ENCODE measurements at regions not wholly inside any gene's neighbourhood (a gene's known extent, or its start where the extent isn't known, plus 50 kb on each side); places are given as distances from the start of the nearest gene placed in this dataset.
A peak's percentile ranks its signal among the peaks of the same experiment; 100 is the strongest.

GRCh38 chr1:117691942-117692341 is 86.1 kb downstream of the TENT5C start:
- dilution Hi-C loops (cut with HindIII; ENCODE audit: low sequenced_read_pairs, unreplicated experiment), result no loop called here
- ChIA-PET CTCF (no interaction called here), POLR2A (ENCODE audit: unreplicated experiment) (no interaction called here)
- no TSS peak for BruUV-seq (replicated peaks)
- TF ChIP-seq RCOR1 (IDR thresholded peaks at IDR 0.05; ENCODE audit: insufficient replicate concordance, low read length) (no peak), MAZ (IDR thresholded peaks at IDR 0.05; ENCODE audit: borderline replicate concordance, low read depth, low read length) (no peak)
- Histone ChIP-seq H4K5ac (ENCODE audit: low read depth, low read length) (no peak overlapping the region), H3K9ac (ENCODE audit: low read depth, low read length) (no peak overlapping the region), H2BK120ac (ENCODE audit: low read depth, low read length) (no peak overlapping the region), H3K4me3 (ENCODE audit: insufficient read depth, low read depth, low read length) (no peak overlapping the region), H3K4ac (ENCODE audit: low read depth, low read length) (no peak overlapping the region), H4K8ac (ENCODE audit: low read depth in 2 of 2, low read length in 2 of 2) (no peak overlapping the region), H3K36me3 (ENCODE audit: control insufficient read depth, insufficient read depth, low read length) (no peaks in the 10 kb centered on the region), H2BK20ac (ENCODE audit: low read depth, low read length) (no peak overlapping the region), H2AK5ac (ENCODE audit: low read depth, low read length) (0 out of 2 replicates have a peak overlapping the region, but pooled peaks have one; percentile 2), H3K27ac (ENCODE audit: insufficient read depth, low read length) (no peak overlapping the region), H3K18ac (ENCODE audit: low read depth, low read length) (no peak overlapping the region), H3K14ac (replicated peaks; ENCODE audit: low read depth, low read length) (no peak overlapping the region), H4K20me1 (ENCODE audit: insufficient read depth, low read length) (peaks cover 3% of the 10 kb centered on the region; the same call in 1 of the 2 replicates), H3K27me3 (ENCODE audit: control insufficient read depth, insufficient read depth, low read length) (no peaks in the 10 kb centered on the region), H2BK5ac (ENCODE audit: low read depth, low read length, poor library complexity, severe bottlenecking) (no peak overlapping the region), H2BK15ac (ENCODE audit: low read depth, low read length) (no peak overlapping the region; the same call in 2 of the 3 replicates), H2AK9ac (replicated peaks; ENCODE audit: low read depth, low read length, poor library complexity) (no peak overlapping the region), H2AFZ (replicated peaks; ENCODE audit: low read length, poor library complexity) (no peak overlapping the region), H3K4me2 (ENCODE audit: low read depth, low read length) (no peak overlapping the region), H4K91ac (ENCODE audit: insufficient read depth, low read depth, low read length) (no peak overlapping the region), H3K23ac (ENCODE audit: low read depth, low read length) (no peak overlapping the region), H3K56ac (ENCODE audit: extremely low read depth, insufficient read depth, low read length) (no peak overlapping the region), H3K79me1 (ENCODE audit: low read depth in 1 of 2, low read length in 2 of 2) (no peaks in the 10 kb centered on the region), H3K9me3 (ENCODE audit: control insufficient read depth, insufficient read depth, low read length) (no peaks in the 10 kb centered on the region), H3K9me1 (ENCODE audit: insufficient read depth, low read length) (peaks cover 13% of the 10 kb centered on the region), H3K4me1 (ENCODE audit: control insufficient read depth, insufficient read depth, low read length) (peaks cover 11% of the 10 kb centered on the region)
- in situ Hi-C loops (cut with MboI; ENCODE audit: low sequenced_read_pairs), result no loop called here
- ATAC-seq (ENCODE audit: low read depth), result no peak
- intact Hi-C loops (cut with micrococcal nuclease), result no loop called here
- WGBS, 2 experiments (ENCODE audit: extremely low coverage in 2 of 2, insufficient read length in 1 of 2), result no CpG with 5 or more reads among the region's 2 CpGs
- DNase-seq, result no peak

Measured in IMR-90 (cell line).